IPS-20b (cell line): ENCODE measurements at regions not wholly inside any gene's neighbourhood (a gene's known extent, or its start where the extent isn't known, plus 50 kb on each side); places are given as distances from the start of the nearest gene placed in this dataset.

Experiments used
- H3K27ac ChIP-seq: one replicate; pipeline ENCODE4 v1.5.1; 2013; ENCODE audit warnings: low read length
- H3K27me3 ChIP-seq: 2 replicates; pipeline ENCODE4 v1.6.1; 2013; ENCODE audit warnings: mild to moderate bottlenecking, low read length, inconsistent platforms; ENCODE audit not compliant: insufficient read depth
- H3K36me3 ChIP-seq: 2 replicates; pipeline ENCODE4 v1.6.1; 2013; ENCODE audit warnings: low read depth, mild to moderate bottlenecking, inconsistent platforms, low read length, moderate library complexity; ENCODE audit not compliant: insufficient read depth
- H3K4me1 ChIP-seq: 2 replicates; pipeline ENCODE4 v1.6.1; 2013; ENCODE audit warnings: mild to moderate bottlenecking, control low read depth, inconsistent platforms, low read length, moderate library complexity; ENCODE audit not compliant: insufficient read depth
- H3K4me3 ChIP-seq: 2 replicates; pipeline ENCODE4 v1.5.1; 2013; ENCODE audit warnings: mild to moderate bottlenecking, low read length, inconsistent platforms
- H3K9ac ChIP-seq: 2 replicates; pipeline ENCODE4 v1.6.1; 2013; ENCODE audit warnings: low read depth, mild to moderate bottlenecking, inconsistent platforms, low read length, moderate library complexity
- H3K9me3 ChIP-seq: 2 replicates; pipeline ENCODE4 v1.6.1; 2013; ENCODE audit warnings: mild to moderate bottlenecking, low read depth, low read length, inconsistent platforms; ENCODE audit not compliant: insufficient read depth

GRCh38 chr4:131052646-131053045 lies 1956.7 kb downstream of the C4orf33 start:
- H3K27me3 ChIP-seq: no peaks in the 10 kb centered on the region
- H3K4me1 ChIP-seq: no peaks in the 10 kb centered on the region
- no peaks in the 10 kb centered on the region for H3K36me3 ChIP-seq

GRCh38 chr4:131054489-131055019 lies 1958.6 kb downstream of the C4orf33 start:
- Histone ChIP-seq H3K4me3 (no peak overlapping the region), H3K36me3 (no peaks in the 10 kb centered on the region), H3K9me3 (peaks cover 6% of the 10 kb centered on the region), H3K9ac (no peak overlapping the region), H3K27ac (no peak overlapping the region), H3K27me3 (no peaks in the 10 kb centered on the region), H3K4me1 (no peaks in the 10 kb centered on the region)

More at GRCh38 chr4:131052646-131053045, 1956.7 kb downstream of the C4orf33 start:
- Histone ChIP-seq H3K4me3 (no peak overlapping the region), H3K9ac (no peak overlapping the region), H3K27ac (no peak overlapping the region), H3K9me3 (peaks cover 6% of the 10 kb centered on the region)

GRCh38 chr4:131061734-131062133 lies 1965.8 kb downstream of the C4orf33 start:
- H3K36me3 ChIP-seq: no peaks in the 10 kb centered on the region
- no peaks in the 10 kb centered on the region for H3K4me1 ChIP-seq
- no peak overlapping the region for H3K9ac ChIP-seq
- H3K4me3 ChIP-seq: no peak overlapping the region
- H3K27me3 ChIP-seq: no peaks in the 10 kb centered on the region
- H3K9me3 ChIP-seq: peaks cover 33% of the 10 kb centered on the region
- no peak overlapping the region for H3K27ac ChIP-seq

GRCh38 chr4:131063878-131064277 lies 1967.9 kb downstream of the C4orf33 start:
- Histone ChIP-seq H3K4me3 (no peak overlapping the region), H3K9me3 (peaks cover 33% of the 10 kb centered on the region), H3K27ac (no peak overlapping the region)

GRCh38 chr4:131081069-131081468 lies 1985.1 kb downstream of the C4orf33 start:
- no peak overlapping the region for H3K9ac ChIP-seq
- H3K27me3 ChIP-seq: no peaks in the 10 kb centered on the region
- H3K4me1 ChIP-seq: no peaks in the 10 kb centered on the region
- H3K36me3 ChIP-seq: no peaks in the 10 kb centered on the region
- H3K27ac ChIP-seq: no peak overlapping the region
- H3K9me3 ChIP-seq: no peaks in the 10 kb centered on the region
- H3K4me3 ChIP-seq: no peak overlapping the region

More at GRCh38 chr4:131063878-131064277, 1967.9 kb downstream of the C4orf33 start:
- H3K9ac ChIP-seq: no peak overlapping the region
- no peaks in the 10 kb centered on the region for H3K36me3 ChIP-seq
- H3K27me3 ChIP-seq: no peaks in the 10 kb centered on the region
- no peaks in the 10 kb centered on the region for H3K4me1 ChIP-seq

- H3K9me3 ChIP-seq: no peaks in the 10 kb centered on the region
- no peak overlapping the region for H3K4me3 ChIP-seq
- no peaks in the 10 kb centered on the region for H3K4me1 ChIP-seq
- no peaks in the 10 kb centered on the region for H3K36me3 ChIP-seq
- H3K9ac ChIP-seq: no peak overlapping the region
- no peak overlapping the region for H3K27ac ChIP-seq
- H3K27me3 ChIP-seq: no peaks in the 10 kb centered on the region
Measured at GRCh38 chr4:131084997-131085396, 1989.0 kb downstream of the C4orf33 start.

GRCh38 chr4:131091896-131092295 lies 1995.9 kb downstream of the C4orf33 start:
- no peaks in the 10 kb centered on the region for H3K27me3 ChIP-seq
- no peak overlapping the region for H3K27ac ChIP-seq
- no peaks in the 10 kb centered on the region for H3K9me3 ChIP-seq
- no peak overlapping the region for H3K9ac ChIP-seq
- H3K4me3 ChIP-seq: no peak overlapping the region
- H3K4me1 ChIP-seq: no peaks in the 10 kb centered on the region
- no peaks in the 10 kb centered on the region for H3K36me3 ChIP-seq

- Histone ChIP-seq H3K27me3 (no peaks in the 10 kb centered on the region), H3K9me3 (no peaks in the 10 kb centered on the region), H3K4me3 (no peak overlapping the region), H3K36me3 (no peaks in the 10 kb centered on the region), H3K9ac (no peak overlapping the region), H3K4me1 (no peaks in the 10 kb centered on the region), H3K27ac (no peak overlapping the region)
Measured at GRCh38 chr4:131093303-131093702, 1997.4 kb downstream of the C4orf33 start.

GRCh38 chr4:131098976-131099375 lies 2003.0 kb downstream of the C4orf33 start:
- H3K36me3 ChIP-seq: no peaks in the 10 kb centered on the region
- H3K27me3 ChIP-seq: no peaks in the 10 kb centered on the region
- H3K9ac ChIP-seq: no peak overlapping the region
- no peak overlapping the region for H3K27ac ChIP-seq
- H3K4me3 ChIP-seq: no peak overlapping the region
- no peaks in the 10 kb centered on the region for H3K4me1 ChIP-seq
- H3K9me3 ChIP-seq: peaks cover 15% of the 10 kb centered on the region; the same call in 1 of the 2 replicates

GRCh38 chr4:131113273-131113672 lies 2017.3 kb downstream of the C4orf33 start:
- Histone ChIP-seq H3K9me3 (no peaks in the 10 kb centered on the region), H3K4me3 (no peak overlapping the region), H3K27me3 (no peaks in the 10 kb centered on the region)

GRCh38 chr4:131113704-131114103 lies 2017.8 kb downstream of the C4orf33 start:
- H3K4me1 ChIP-seq: no peaks in the 10 kb centered on the region
- H3K36me3 ChIP-seq: no peaks in the 10 kb centered on the region
- H3K4me3 ChIP-seq: no peak overlapping the region
- no peaks in the 10 kb centered on the region for H3K27me3 ChIP-seq
- H3K9ac ChIP-seq: no peak overlapping the region
- H3K27ac ChIP-seq: no peak overlapping the region
- H3K9me3 ChIP-seq: no peaks in the 10 kb centered on the region

More at GRCh38 chr4:131113273-131113672, 2017.3 kb downstream of the C4orf33 start:
- H3K4me1 ChIP-seq: no peaks in the 10 kb centered on the region
- no peak overlapping the region for H3K27ac ChIP-seq
- H3K9ac ChIP-seq: no peak overlapping the region
- no peaks in the 10 kb centered on the region for H3K36me3 ChIP-seq

GRCh38 chr4:131119661-131120060 lies 2023.7 kb downstream of the C4orf33 start:
- no peaks in the 10 kb centered on the region for H3K36me3 ChIP-seq
- no peaks in the 10 kb centered on the region for H3K4me1 ChIP-seq
- no peak overlapping the region for H3K27ac ChIP-seq
- no peak overlapping the region for H3K9ac ChIP-seq
- H3K27me3 ChIP-seq: no peaks in the 10 kb centered on the region
- peaks cover 1% of the 10 kb centered on the region; the same call in 1 of the 2 replicates for H3K9me3 ChIP-seq
- H3K4me3 ChIP-seq: no peak overlapping the region
